Upper lobe of left lung (tissue), 4 donors: ENCODE measurements at regions not wholly inside any gene's neighbourhood (a gene's known extent, or its start where the extent isn't known, plus 50 kb on each side); places are given as distances from the start of the nearest gene placed in this dataset.

ENCODE experiments used
- CTCF ChIP-seq, 6 experiments: fragments of 450-650 bp in 4 of 6; fragments of 200-600 bp in 2 of 6; sonication (generic) in 2 of 6; IDR thresholded peaks; one replicate each; pipeline ENCODE4 v1.5.1; 2016 to 2019; ENCODE audit warnings: antibody characterized with exemption in 6 of 6
- POLR2A ChIP-seq, 4 donors: fragments of 450-650 bp; IDR thresholded peaks; one replicate each; pipeline ENCODE4 v1.5.1; 2016 to 2017; ENCODE audit warnings: antibody characterized with exemption in 4 of 4, mild to moderate bottlenecking in 2 of 4

- no peak for TF ChIP-seq CTCF (IDR thresholded peaks at IDR 0.05)
- no peak for TF ChIP-seq POLR2A (IDR thresholded peaks at IDR 0.05)
Observed at GRCh38 chr6:140230282-140230681, 855.8 kb upstream of the CITED2 start.
